GM12891 (cell line): ENCODE measurements at regions not wholly inside any gene's neighbourhood (a gene's known extent, or its start where the extent isn't known, plus 50 kb on each side); places are given as distances from the start of the nearest gene placed in this dataset.

Source experiments
- DNase-seq: peaks from one replicate; pipeline ENCODE4 v3.0.0; 2011; ENCODE audit warnings: low spot score; ENCODE audit not compliant: insufficient read length
- FAIRE-seq: peaks from 2 replicates; lab custom pipeline; 2011; peaks lifted over from hg19 to GRCh38; lab: Jason Lieb, UNC
- PAX5 ChIP-seq: IDR thresholded peaks from 2 replicates; pipeline ENCODE4 v1.6.1; 2011; ENCODE audit warnings: low read length, moderate library complexity, mild to moderate bottlenecking; ENCODE audit not compliant: insufficient read depth, severe bottlenecking
- POLR2A ChIP-seq: IDR thresholded peaks from 2 replicates; pipeline ENCODE4 v1.6.1; 2011; ENCODE audit warnings: low read depth, low read length, control low read depth
- POLR2AphosphoS5 ChIP-seq: IDR thresholded peaks from 2 replicates; pipeline ENCODE4 v1.6.1; 2011; ENCODE audit warnings: low read depth, low read length, control low read depth
- POU2F2 ChIP-seq: IDR thresholded peaks from 2 replicates; pipeline ENCODE4 v1.6.1; 2011; ENCODE audit warnings: low read depth, mild to moderate bottlenecking, control low read depth, low read length, moderate library complexity
- SPI1 ChIP-seq: IDR thresholded peaks from 2 replicates; pipeline ENCODE4 v1.6.1; 2011; ENCODE audit warnings: low read depth, low read length, control low read depth
- TAF1 ChIP-seq: IDR thresholded peaks from 2 replicates; pipeline ENCODE4 v1.6.1; 2011; ENCODE audit warnings: low read depth, low read length, control low read depth

DNA sequence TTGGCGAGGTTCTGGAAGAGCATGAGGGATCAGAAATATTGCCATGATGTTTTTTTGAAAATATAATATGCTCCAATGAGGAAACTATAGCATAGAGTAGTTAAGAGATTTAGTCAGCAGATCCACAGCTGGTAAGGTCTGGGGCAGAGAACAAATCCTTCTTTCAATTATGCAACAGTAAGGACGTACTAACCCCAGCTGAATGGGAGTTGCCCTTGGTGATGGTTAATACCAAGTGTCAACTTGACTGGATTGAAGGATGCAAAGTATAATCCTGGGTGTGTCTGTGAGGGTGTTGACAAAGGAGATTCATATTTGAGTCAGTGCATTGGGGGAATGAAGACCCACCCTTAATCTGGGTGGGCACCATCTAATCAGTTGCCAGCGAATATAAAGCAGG, 745.5 kb upstream of the NRSN1 start:
- DNase-seq (no peak), FAIRE-seq (no peak)
- TF ChIP-seq POLR2A = no peak
- TF ChIP-seq POLR2AphosphoS5 = no peak
- no peak for TF ChIP-seq TAF1
- no peak for TF ChIP-seq SPI1
- no peak for TF ChIP-seq POU2F2
- no peak for TF ChIP-seq PAX5

DNA sequence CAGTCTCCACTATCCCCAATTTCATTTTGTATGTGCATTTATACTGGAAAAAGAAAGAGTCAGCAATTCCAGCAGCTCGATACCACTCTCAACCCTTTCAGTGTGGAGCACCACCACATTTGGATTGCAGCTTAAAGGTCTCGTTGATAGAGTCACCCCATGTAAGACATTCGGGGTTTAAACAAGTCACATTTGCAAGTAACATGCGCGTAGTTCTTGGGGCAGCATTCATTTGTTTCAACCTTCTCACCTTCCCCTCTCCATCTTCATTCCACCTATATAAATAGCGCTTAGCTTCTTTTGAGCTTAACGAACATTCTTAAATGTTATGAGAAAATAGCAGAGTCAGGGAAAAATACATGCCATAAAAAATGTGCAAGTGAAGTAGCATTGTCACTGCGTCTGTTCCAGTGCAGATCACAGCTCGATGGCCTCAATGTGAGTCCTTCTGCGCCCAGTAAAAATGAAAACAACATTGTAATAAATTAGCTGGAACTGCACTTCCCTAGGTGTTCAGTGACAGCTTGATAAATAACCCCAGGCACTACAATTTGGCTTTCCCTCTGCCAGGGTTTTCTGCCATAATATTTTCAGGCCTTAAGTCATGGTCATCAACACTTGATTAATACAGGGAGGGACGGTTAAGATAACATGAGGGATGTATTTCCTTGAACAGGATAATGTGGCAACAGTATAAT, 737.8 kb upstream of the NRSN1 start:
- TF ChIP-seq POLR2AphosphoS5 (no peak), POLR2A (no peak), POU2F2 (no peak), PAX5 (no peak), TAF1 (no peak), SPI1 (no peak)
- DNase-seq (no peak), FAIRE-seq (no peak)

DNA sequence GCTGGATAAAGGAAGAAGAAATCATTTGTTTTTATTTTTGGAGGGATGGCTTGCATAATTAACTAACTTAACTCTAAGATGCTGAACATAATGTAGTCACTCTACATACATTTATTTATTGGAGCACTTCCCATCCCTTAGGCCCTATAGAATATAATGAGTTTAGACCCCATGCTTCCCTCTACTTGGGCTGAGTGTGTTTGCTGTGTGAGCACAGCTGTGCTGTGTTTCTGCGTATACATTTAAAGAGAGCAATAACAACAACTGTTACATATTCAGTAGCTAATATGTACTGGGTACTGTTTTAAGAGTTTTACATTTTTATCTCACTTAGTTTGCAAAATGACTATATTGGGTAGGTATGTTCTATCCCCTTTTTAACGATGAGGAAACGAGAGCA, 736.6 kb upstream of the NRSN1 start:
- DNase-seq (no peak), FAIRE-seq (no peak)

DNA sequence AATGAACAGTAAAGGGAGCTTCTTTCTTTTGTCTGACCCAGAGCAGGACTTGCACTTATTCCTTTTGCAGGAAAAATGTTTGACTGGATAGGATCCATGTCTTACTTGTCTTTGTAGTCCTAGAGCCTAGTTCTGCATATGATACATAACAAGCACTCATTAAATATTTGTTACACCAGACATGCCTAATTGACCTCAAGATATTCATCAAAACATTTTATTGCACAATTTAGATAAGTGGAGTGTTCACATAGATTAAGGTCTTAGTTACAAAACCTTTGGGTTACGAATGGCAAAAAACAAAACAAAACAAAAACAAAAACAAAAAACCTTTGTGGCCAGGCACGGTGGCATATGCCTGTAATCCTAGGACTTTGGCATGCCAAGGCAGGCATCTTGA, 735.8 kb upstream of the NRSN1 start:
- FAIRE-seq (no peak), DNase-seq (no peak)
- TF ChIP-seq POLR2A (no peak), POLR2AphosphoS5 (no peak), POU2F2 (no peak), SPI1 (no peak), PAX5 (no peak), TAF1 (no peak)

More for the DNA sequence above, 736.6 kb upstream of the NRSN1 start:
- no peak for TF ChIP-seq PAX5
- no peak for TF ChIP-seq POLR2A
- no peak for TF ChIP-seq POLR2AphosphoS5
- TF ChIP-seq TAF1 = no peak
- no peak for TF ChIP-seq POU2F2
- no peak for TF ChIP-seq SPI1

DNA sequence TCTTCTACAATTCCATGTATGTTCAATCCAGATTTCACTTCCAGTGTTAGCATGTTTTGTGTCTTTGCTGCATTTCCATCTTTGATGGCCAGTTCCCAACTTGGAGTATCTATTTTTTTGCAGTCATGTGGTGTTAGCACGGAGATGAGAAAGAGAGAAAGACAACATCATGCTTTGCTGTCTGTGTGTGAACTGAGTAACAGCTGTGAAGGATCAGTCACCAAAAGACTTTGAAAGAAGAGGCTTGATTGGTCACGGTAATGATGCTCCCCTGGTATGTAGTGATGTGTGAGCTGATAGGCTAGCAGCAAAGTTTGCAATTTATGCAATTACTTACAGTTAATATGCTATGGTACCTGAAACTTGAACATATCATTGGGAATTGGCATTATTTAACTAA, 731.3 kb upstream of the NRSN1 start:
- DNase-seq = no peak
- TF ChIP-seq POLR2A = no peak
- TF ChIP-seq POLR2AphosphoS5 = no peak
- no peak for TF ChIP-seq POU2F2
- TF ChIP-seq PAX5 = no peak
- TF ChIP-seq SPI1 = no peak
- no peak for TF ChIP-seq TAF1
- no peak for FAIRE-seq

DNA sequence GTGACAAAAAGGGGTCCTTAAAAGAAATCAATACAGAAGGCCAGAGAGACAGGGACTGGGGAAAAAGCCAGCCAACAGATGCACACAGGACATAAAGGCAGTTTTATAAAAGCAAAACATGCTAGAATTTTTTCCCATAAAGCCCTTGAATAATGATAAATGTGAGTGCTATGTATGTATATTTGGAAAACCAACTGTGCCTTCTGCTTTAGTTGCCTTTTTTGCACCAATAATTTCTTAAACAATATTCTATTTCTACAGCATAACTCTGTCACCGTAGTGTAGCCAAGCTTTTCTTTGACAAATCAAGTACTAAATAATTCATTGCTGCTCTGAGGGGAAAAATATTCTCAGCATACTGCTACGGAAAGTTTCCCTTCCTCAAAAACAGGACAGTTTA, 730.6 kb upstream of the NRSN1 start:
- no peak for FAIRE-seq
- TF ChIP-seq TAF1 (no peak), POU2F2 (no peak), POLR2A (no peak), SPI1 (no peak), PAX5 (no peak), POLR2AphosphoS5 (no peak)
- no peak for DNase-seq

DNA sequence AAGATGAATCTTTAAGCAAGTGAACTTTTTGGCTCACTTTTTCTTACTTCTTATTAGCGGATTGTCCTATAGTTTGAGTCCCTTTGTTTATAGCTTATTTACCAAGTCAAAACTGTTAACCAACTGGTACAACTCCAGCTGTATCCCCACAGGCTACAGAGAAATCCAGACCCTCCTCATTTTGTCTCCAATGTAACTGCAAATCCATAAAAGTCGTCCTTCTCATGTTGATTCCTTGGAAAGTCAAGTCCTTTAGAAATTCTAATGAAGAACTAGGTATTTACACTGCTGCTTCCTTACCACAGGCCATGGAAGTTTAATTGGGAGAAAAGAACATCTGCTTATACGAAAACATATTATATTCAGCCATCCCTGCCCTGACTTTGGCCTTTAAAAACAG, 729.1 kb upstream of the NRSN1 start:
- DNase-seq (no peak), FAIRE-seq (no peak)
- TF ChIP-seq TAF1 (no peak), PAX5 (no peak), SPI1 (no peak), POLR2A (no peak), POU2F2 (no peak), POLR2AphosphoS5 (no peak)

DNA sequence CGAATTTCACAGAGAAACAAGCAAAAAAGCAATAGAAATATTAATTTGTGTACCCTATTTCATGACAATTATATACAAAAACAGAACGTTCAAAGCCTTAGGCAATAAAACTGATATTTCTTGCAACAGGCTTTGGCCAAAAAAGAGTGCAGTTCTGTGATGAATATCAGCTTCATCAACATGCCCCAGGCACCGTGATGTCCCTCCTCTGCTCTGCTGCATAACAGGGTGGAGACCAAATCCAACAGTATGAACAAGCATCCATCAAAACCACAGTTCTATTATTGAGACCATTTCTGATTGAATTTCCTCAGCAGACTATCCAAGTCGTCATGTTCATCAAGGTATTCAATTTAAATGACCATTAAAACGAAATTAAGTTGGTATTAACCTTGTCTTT, 722.6 kb upstream of the NRSN1 start:
- DNase-seq (no peak), FAIRE-seq (no peak)
- no peak for TF ChIP-seq POLR2A

DNA sequence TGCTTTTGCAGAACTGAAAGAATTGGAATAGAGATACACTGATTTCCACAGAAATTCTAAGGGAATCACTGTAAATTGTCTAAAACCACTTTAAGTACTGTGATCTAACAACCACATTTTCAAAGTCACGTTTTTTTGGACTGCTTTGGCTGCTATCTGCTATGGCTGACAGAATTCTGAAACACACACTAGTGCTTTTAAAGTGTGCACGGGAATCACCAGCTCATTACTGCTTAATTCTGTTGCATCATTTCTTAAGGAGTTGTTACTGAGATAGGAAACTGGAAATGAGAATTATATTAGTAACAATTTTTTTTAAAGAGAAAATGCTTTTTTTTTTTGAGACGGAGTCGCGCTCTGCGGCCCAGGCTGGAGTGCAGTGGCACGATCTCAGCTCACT, 716.5 kb upstream of the NRSN1 start:
- no peak for TF ChIP-seq TAF1
- peak; percentile 35; the same call in 1 of the 2 replicates for TF ChIP-seq SPI1
- TF ChIP-seq POLR2AphosphoS5 = no peak
- no peak for TF ChIP-seq PAX5
- TF ChIP-seq POU2F2 = no peak
- no peak for DNase-seq
- no peak for FAIRE-seq

DNA sequence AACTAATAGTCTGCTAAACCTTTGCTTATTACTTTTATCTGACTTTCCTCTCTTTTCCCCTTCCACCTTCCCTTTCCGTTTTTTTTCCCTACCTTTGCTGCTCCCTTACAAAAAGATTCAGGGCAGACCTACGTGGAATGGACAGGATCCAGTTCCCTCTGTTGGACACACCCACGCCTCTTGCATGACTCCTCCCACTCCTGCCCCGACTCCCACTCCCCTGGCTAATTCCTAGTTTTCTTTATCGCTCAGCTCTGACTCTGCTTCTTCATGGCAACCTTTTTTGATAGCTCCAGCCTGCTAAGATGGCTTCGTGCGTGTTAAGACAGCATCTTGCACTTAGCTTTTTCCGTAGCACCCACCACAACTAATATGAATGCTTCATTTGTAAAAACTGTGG, 715.6 kb upstream of the NRSN1 start:
- no peak for TF ChIP-seq POLR2A
- no peak for TF ChIP-seq SPI1
- no peak for TF ChIP-seq POLR2AphosphoS5
- TF ChIP-seq PAX5 = no peak
- no peak for TF ChIP-seq TAF1
- no peak for TF ChIP-seq POU2F2
- FAIRE-seq = no peak
- no peak for DNase-seq

DNA sequence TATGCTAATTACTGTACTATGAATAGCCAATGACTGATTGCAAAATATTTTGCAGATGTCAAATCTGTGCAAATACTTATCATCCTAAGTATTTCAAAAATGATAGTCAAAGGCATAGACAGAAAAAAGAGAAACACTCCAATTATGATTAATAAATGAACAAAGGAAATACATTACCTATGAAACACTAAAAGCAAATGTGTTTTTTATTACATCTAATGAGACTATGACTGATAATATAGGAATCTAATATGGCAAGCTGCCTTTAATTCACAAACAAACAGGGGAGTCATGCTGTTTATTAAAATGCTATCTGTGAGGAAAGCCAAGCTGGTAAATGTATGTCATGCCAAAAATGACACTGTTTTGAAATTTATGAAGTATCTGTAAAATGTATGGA, 713.2 kb upstream of the NRSN1 start:
- TF ChIP-seq POU2F2 = no peak
- no peak for TF ChIP-seq POLR2AphosphoS5
- TF ChIP-seq TAF1 = no peak
- TF ChIP-seq POLR2A = no peak
- TF ChIP-seq SPI1 = no peak
- no peak for TF ChIP-seq PAX5
- FAIRE-seq (no peak), DNase-seq (no peak)
